ENCODE measurements at regions not wholly inside any gene's neighbourhood (a gene's known extent, or its start where the extent isn't known, plus 50 kb on each side); places are given as distances from the start of the nearest gene placed in this dataset.

- Histone ChIP-seq H3K4me3 (no peak overlapping the region), H3K27ac (no peak overlapping the region), H3K9ac (ENCODE audit: low read depth in 2 of 2, low read length in 2 of 2) (no peak overlapping the region), H3K27me3 (no peaks in the 10 kb centered on the region), H3K9me3 (no peaks in the 10 kb centered on the region), H3K4me1 (no peaks in the 10 kb centered on the region), H3K36me3 (no peaks in the 10 kb centered on the region)
- no peak for TF ChIP-seq CTCF (IDR thresholded peaks at IDR 0.05)
- no peak for DNase-seq
- intact Hi-C loops (cut with DNase I): no loop called here
Observed at GRCh38 chr3:74523811-74524210, 90.6 kb downstream of the CNTN3 start.

GRCh38 chr3:74520895-74521294 lies 93.6 kb downstream of the CNTN3 start:
- Histone ChIP-seq H3K4me1 (no peaks in the 10 kb centered on the region), H3K36me3 (no peaks in the 10 kb centered on the region), H3K9me3 (no peaks in the 10 kb centered on the region)

GRCh38 chr3:74518610-74519009 lies 95.8 kb downstream of the CNTN3 start:
- Histone ChIP-seq H3K4me3 (no peak overlapping the region), H3K4me1 (no peaks in the 10 kb centered on the region), H3K27ac (no peak overlapping the region), H3K9ac (ENCODE audit: low read depth in 2 of 2, low read length in 2 of 2) (no peak overlapping the region), H3K27me3 (no peaks in the 10 kb centered on the region), H3K36me3 (no peaks in the 10 kb centered on the region), H3K9me3 (no peaks in the 10 kb centered on the region)
- no peak for TF ChIP-seq CTCF (IDR thresholded peaks at IDR 0.05)
- DNase-seq: no peak
- intact Hi-C loops (cut with DNase I): no loop called here

More at GRCh38 chr3:74520895-74521294, 93.6 kb downstream of the CNTN3 start:
- Histone ChIP-seq H3K27ac (no peak overlapping the region), H3K27me3 (no peaks in the 10 kb centered on the region), H3K4me3 (no peak overlapping the region), H3K9ac (ENCODE audit: low read depth in 2 of 2, low read length in 2 of 2) (no peak overlapping the region)
- intact Hi-C loops (cut with DNase I): no loop called here
- DNase-seq: no peak
- no peak for TF ChIP-seq CTCF (IDR thresholded peaks at IDR 0.05)

GRCh38 chr3:74516019-74516418 lies 98.4 kb downstream of the CNTN3 start:
- intact Hi-C loops (cut with DNase I): no loop called here
- Histone ChIP-seq H3K4me1 (no peaks in the 10 kb centered on the region), H3K27me3 (no peaks in the 10 kb centered on the region), H3K4me3 (no peak overlapping the region), H3K9me3 (no peaks in the 10 kb centered on the region), H3K9ac (ENCODE audit: low read depth in 2 of 2, low read length in 2 of 2) (no peak overlapping the region), H3K36me3 (no peaks in the 10 kb centered on the region), H3K27ac (no peak overlapping the region)
- DNase-seq: no peak
- no peak for TF ChIP-seq CTCF (IDR thresholded peaks at IDR 0.05)

- H3K36me3 ChIP-seq: no peaks in the 10 kb centered on the region
- H3K9ac ChIP-seq (ENCODE audit: low read depth in 2 of 2, low read length in 2 of 2): no peak overlapping the region
- no peaks in the 10 kb centered on the region for H3K27me3 ChIP-seq
- H3K4me1 ChIP-seq: no peaks in the 10 kb centered on the region
- H3K9me3 ChIP-seq: no peaks in the 10 kb centered on the region
- TF ChIP-seq CTCF (IDR thresholded peaks at IDR 0.05): no peak
- no peak overlapping the region for H3K4me3 ChIP-seq
- no peak overlapping the region for H3K27ac ChIP-seq
- intact Hi-C loops (cut with DNase I): no loop called here
- no peak for DNase-seq
Observed at GRCh38 chr3:74515451-74515850, 99.0 kb downstream of the CNTN3 start.

- no peak overlapping the region for H3K27ac ChIP-seq
- no peaks in the 10 kb centered on the region for H3K9me3 ChIP-seq
- H3K36me3 ChIP-seq: no peaks in the 10 kb centered on the region
- TF ChIP-seq CTCF (IDR thresholded peaks at IDR 0.05): no peak
- H3K4me1 ChIP-seq: no peaks in the 10 kb centered on the region
- H3K4me3 ChIP-seq: no peak overlapping the region
- no peak for DNase-seq
- H3K9ac ChIP-seq (ENCODE audit: low read depth in 2 of 2, low read length in 2 of 2): no peak overlapping the region
- H3K27me3 ChIP-seq: no peaks in the 10 kb centered on the region
- intact Hi-C loops (cut with DNase I): no loop called here
Observed at GRCh38 chr3:74511078-74511477, 103.4 kb downstream of the CNTN3 start.
